Stimulated activated CD4-positive, alpha-beta T cell treated with anti-CD3 and anti-CD28 coated beads, Interleukin-4, amount 100 ng/mL, for 48 hours (primary cell): ENCODE measurements at regions not wholly inside any gene's neighbourhood (a gene's known extent, or its start where the extent isn't known, plus 50 kb on each side); places are given as distances from the start of the nearest gene placed in this dataset.

ENCODE experiments used
- DNase-seq, 2 donors: peaks; one replicate each; pipeline ENCODE4 v3.0.0-alpha.2; 2020; ENCODE audit warnings: low read depth in 2 of 2

DNA sequence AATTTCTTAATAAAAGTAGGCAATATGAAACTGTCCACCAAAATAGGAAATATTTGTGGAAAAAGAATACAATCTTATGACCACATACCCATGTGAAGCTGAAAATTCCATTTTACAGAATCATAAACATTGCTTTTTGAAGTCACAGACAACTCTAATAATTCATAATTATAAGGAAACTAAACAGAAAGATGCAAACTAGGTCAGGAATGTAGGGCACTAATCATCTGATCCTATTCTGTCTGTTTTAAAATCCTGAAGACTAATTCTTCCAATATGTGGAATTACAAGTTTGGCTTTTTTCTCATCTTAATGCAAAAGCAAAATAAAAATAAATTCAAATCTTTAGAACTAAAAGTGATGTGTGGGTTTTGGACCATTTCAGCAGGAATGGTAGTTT lies 528.6 kb downstream of the LTN1 start:
- DNase-seq: no peak

DNA sequence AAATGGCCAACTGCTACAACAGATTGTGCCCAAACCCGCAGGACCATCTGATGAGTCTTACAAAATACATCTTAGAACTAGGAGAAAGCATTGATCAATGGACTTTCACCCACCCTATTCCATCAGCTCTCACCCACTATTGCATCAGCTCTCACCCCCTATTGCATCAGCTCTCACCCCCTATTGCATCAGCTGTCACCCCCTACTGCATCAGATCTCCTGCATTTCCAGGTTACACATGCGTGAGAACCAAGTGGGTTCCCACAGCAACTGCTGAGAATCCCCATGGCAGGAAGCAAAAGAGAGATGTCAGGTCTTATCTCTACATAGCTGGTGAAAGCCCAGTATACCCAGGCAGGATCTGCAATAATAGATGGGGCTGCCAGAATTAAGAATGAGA lies 533.5 kb downstream of the LTN1 start:
- DNase-seq: no peak

GRCh38 chr21:28458446-28458845 lies 534.2 kb downstream of the LTN1 start:
- no peak for DNase-seq

DNA sequence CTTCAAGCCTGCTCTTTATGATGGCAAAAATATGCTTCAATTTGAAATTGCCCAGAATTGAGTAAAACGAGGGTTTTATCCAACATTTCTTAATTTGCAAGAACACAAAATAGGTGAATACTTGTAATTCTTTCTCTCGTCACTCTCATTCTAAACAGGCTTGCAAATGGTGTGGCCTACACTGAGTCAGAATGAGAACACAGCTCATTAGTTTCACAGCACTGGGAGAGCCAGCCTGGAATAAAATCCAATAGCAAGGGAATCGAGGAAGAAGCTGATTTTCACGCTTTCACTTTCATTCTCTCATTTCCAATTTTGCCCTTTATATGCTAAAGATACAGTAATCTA lies 537.5 kb downstream of the LTN1 start:
- DNase-seq: no peak

- DNase-seq: no peak
Observed at GRCh38 chr21:28454564-28455252, 538.0 kb downstream of the LTN1 start.

DNA sequence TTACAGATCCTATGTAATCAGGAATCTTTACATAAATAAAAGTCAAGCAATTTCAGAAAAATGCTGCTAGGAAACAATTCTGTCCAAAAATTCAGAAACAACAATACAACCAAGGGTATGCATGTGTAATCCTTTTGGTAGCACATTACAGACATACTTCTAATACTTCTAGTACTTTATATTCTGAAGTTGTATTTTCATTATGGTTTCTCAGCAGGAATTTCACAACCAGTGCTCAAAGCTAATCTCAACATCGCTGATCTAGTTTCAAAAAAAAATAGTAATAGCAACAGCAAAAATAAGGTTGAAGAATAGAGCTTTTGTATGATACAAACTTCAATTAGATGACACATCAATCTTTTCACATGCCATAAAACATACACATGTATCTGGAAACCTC lies 545.2 kb downstream of the LTN1 start:
- no peak for DNase-seq

GRCh38 chr21:28445141-28445830 lies 547.4 kb downstream of the LTN1 start:
- DNase-seq: no peak

DNA sequence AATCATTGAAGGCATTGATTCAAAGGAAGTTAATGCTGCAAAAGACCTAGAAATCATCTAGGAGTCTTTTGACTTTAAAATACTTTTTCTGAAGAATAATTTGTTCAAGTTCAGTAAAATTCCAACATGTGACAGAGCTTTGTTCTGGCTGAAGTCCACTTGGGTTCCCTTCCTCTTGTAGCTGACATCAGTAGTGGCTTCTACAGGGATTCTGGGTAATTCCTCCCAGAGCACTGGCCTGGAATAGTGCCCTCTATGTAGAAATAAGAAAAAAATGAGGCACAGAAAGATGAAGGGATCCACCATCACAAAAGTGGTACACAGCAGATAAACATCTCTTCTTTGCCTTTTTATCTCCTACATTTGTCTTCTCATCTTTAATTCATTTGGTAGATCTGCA lies 548.1 kb downstream of the LTN1 start:
- no peak for DNase-seq

DNA sequence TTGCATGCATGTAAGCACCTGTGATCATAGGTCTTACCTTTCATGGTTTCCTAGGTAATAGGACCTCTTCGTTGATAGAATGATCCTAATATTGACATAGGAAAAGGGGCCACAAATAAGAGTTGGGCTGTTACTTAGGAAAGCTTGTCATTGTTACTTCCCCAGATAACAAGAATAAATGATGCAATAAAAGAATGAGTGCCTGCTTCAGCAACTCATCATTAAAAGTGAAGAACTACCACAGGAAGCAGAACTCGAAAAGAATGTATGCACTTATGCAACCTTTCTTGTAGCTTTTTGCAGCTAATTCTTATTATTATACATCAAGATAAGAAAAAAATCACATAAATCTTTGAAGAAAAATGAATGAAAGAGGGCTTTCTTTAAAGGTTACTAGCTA lies 548.6 kb downstream of the LTN1 start:
- no peak for DNase-seq

DNA sequence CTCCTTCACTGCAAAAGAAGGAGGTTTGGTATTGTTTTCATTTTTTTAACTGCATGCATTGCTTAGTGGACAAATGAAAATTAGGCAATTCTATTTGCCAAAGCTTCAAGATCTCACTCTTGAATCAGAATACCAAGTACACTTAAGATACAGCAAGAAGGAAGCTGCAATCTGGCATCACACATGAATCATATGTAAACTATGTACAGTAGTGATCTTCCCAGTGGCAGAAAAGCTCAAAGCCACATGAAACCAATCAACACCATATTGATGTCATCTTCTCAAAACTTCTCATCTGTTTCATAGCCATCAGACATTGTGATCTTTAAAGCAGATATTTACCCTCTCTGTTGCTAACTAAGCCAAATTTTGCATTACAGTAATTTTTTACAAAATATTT lies 550.1 kb downstream of the LTN1 start:
- no peak for DNase-seq

GRCh38 chr21:28442085-28442484 lies 550.6 kb downstream of the LTN1 start:
- no peak for DNase-seq

GRCh38 chr21:28439788-28440187 lies 552.9 kb downstream of the LTN1 start:
- no peak for DNase-seq

DNA sequence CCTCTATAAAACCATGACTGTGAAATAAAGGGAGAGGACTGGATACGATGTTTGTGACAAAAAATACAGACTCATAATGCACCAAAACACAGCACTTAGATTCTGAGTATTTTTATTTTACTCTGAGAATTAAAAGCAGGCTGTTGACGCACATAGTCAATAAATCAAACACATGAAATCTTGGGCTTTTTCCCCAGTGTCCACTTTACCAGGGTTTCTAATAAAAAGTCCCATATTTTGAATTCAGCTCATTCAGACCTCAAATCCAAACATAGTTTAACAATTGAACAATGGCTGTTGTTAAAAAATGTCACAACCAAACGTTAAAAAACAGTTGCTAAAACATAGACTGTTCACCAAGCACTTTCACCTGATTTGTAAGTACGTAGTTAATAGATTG lies 553.4 kb downstream of the LTN1 start:
- no peak for DNase-seq

- no peak for DNase-seq
Observed at GRCh38 chr21:28437061-28437460, 555.6 kb downstream of the LTN1 start.

DNA sequence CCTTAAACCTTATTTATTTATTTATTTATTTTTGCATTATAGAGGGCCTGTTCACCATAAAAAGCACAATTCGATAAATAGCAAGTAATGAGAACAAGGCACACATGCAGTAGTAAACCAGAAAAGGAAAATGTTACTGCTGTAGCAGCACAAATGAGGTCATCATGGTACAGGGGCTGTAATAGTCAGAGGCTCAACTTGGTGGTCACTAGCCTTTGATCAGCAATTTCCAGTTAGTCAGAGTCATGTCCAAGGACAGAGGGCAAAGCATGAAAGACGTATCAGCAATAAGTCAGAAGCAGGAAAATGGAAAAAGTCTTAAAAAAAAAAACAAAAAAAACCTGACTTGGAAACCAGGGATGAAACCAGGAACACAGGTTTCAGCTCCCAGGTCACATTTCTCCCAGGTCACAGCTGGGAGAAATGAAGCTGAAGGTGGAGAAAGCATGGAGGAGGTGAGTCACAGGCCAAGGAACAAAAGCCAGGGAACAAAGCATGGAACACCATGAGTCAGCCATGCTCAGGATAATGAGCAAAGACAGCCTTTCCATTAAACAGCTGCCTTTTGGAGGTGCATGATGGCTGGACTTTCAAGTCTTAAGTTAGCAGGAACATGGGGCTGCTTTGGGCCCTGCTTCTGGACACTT lies 556.3 kb downstream of the LTN1 start:
- DNase-seq: no peak

GRCh38 chr21:28431527-28432200 lies 561.0 kb downstream of the LTN1 start:
- no peak for DNase-seq

GRCh38 chr21:28431022-28431421 lies 561.7 kb downstream of the LTN1 start:
- DNase-seq: no peak

- DNase-seq: no peak
Observed at GRCh38 chr21:28429161-28429560, 563.5 kb downstream of the LTN1 start.

DNA sequence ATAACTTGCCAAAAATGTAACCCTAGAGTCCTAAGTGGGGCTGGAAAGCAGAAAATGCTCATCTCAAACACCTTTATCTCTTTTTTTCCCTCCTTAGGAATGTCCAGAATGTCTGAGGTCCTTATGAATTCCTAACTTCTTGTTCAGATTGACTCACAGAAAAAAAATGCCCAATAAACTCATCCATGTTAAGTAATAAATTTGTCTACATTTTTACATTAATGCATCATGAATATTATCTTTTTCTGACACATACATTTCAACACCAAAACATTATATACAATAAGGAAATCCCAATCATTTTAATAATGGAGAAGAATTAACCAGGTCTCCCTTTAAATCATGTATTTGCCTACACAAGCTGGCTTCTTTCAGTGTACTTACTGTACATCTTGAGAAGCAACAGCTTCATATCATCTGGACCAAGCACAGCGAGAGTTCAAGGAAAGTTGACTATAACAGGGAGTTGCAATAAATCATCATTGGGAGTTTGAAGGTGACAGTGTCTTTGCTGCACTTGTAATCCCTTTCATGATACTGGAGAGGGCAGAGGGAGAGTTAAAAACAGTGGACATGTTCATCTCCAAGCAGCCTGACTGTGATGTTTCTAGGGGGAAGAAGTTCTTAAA lies 565.2 kb downstream of the LTN1 start:
- DNase-seq: no peak

DNA sequence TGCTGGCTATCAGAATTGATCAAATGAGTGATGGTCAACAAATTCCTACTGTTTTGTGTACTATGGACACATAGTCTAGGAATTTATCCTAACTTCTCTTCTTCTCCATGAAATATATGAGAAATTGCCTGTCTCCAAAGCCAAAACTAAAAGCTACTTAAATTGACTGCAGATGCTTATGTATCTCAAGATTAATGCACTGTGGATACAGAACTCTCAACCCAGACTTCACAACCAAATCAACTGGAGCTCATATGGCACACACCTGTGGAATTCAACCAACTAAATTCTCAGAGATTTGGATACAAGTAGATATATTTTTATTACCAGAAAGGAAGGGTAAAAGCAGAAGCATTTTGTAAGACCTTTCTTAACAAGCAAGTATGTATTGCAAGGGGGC lies 566.1 kb downstream of the LTN1 start:
- DNase-seq: no peak

DNA sequence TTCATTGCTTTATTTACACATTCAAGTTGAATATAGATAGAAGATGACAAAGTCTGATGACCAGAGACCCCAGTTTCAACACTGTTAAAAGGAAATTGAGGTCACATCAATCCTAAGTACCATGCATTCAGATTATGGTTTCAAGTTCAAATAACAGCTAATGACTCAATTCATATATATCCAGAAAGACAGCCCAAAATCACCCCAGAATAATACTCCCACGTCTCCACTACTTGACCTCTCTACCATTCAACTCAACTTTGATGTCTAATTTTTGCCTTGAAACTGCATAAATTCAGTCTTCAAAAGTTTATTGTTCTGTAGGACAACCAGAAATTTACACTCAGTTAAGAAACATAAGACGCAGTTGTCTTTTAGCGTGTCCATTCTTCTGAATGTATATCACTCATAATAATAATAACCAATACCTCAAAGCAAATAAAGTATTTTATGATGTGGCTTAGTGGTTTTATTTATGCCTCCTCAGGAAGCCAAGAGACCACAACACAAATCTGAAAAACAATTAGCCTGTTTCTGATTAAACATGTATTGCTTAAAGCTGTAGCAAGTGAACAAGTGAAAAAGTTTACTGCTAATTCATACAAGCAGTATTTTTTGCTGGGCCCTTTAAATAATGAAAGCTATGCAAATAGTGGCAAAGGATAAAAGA lies 569.0 kb downstream of the LTN1 start:
- no peak for DNase-seq
